GM23248 (cell line): ENCODE measurements at regions not wholly inside any gene's neighbourhood (a gene's known extent, or its start where the extent isn't known, plus 50 kb on each side); places are given as distances from the start of the nearest gene placed in this dataset.

Source experiments
- EZH2 ChIP-seq: fragments of 200-600 bp; sonication (generic); IDR thresholded peaks from 2 replicates; pipeline ENCODE4 v1.6.1; 2018; ENCODE audit warnings: antibody characterized with exemption, mild to moderate bottlenecking; ENCODE audit not compliant: insufficient read depth, poor library complexity, severe bottlenecking
- EZH2phosphoT487 ChIP-seq: fragments of 200-600 bp; sonication (generic); IDR thresholded peaks from 2 replicates; pipeline ENCODE4 v1.6.1; 2018; ENCODE audit warnings: antibody characterized with exemption, moderate library complexity, mild to moderate bottlenecking, low read depth; ENCODE audit not compliant: insufficient read depth

- TF ChIP-seq EZH2: no peak
- TF ChIP-seq EZH2phosphoT487: no peak
These were observed 197.8 kb upstream of the SIX2 start for GRCh38 chr2:45207101-45207500.
